ENCODE measurements at regions not wholly inside any gene's neighbourhood (a gene's known extent, or its start where the extent isn't known, plus 50 kb on each side); places are given as distances from the start of the nearest gene placed in this dataset.

- TF ChIP-seq, protein P1, sequence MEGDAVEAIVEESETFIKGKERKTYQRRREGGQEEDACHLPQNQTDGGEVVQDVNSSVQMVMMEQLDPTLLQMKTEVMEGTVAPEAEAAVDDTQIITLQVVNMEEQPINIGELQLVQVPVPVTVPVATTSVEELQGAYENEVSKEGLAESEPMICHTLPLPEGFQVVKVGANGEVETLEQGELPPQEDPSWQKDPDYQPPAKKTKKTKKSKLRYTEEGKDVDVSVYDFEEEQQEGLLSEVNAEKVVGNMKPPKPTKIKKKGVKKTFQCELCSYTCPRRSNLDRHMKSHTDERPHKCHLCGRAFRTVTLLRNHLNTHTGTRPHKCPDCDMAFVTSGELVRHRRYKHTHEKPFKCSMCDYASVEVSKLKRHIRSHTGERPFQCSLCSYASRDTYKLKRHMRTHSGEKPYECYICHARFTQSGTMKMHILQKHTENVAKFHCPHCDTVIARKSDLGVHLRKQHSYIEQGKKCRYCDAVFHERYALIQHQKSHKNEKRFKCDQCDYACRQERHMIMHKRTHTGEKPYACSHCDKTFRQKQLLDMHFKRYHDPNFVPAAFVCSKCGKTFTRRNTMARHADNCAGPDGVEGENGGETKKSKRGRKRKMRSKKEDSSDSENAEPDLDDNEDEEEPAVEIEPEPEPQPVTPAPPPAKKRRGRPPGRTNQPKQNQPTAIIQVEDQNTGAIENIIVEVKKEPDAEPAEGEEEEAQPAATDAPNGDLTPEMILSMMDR (conservative IDR thresholded peaks at IDR 0.05; ENCODE audit: low read depth, low read length): no peak
- TF ChIP-seq EZH2phosphoT487 (IDR thresholded peaks at IDR 0.05; ENCODE audit: borderline replicate concordance, low read length) (no peak), EZH2 (IDR thresholded peaks at IDR 0.05; ENCODE audit: low read length, unreplicated experiment) (no peak)
Measured at GRCh38 chr3:28171962-28172361, 69.5 kb upstream of the CMC1 start.

All from PC-3 (cell line).